GM19463 (cell line): ENCODE measurements at regions not wholly inside any gene's neighbourhood (a gene's known extent, or its start where the extent isn't known, plus 50 kb on each side); places are given as distances from the start of the nearest gene placed in this dataset.

Experiments
- ATAC-seq: cut with Tn5 transposase; IDR thresholded peaks from one replicate; pipeline ENCODE4 v1.9.1; 2021; ENCODE audit warnings: mild to moderate bottlenecking, moderate library complexity; ENCODE audit not compliant: unreplicated experiment

DNA sequence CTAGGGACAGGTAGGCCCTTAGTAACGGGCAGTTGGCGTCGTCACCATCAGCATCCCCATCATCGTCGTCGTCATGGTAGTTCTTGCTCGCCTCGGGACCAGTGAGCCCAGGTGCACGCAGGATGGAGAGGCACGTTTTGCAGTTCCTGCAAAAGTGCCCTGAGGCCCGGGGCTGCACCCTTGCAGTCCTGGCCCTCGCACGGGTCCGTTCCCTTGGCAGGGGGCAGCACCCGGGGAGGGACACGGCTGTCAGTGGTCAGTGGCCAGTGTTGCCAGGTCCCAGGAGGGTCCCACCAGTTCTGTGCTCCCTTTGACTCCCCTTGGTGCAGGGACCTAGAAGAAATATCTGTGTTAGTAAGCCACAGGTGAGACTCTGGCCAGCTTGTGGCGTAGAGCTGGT is 243.9 kb upstream of the CIBAR2 start:
- ATAC-seq, result no peak

- ATAC-seq, result no peak
Observed at GRCh38 chr16:85357323-85357722, 245.1 kb upstream of the CIBAR2 start.

DNA sequence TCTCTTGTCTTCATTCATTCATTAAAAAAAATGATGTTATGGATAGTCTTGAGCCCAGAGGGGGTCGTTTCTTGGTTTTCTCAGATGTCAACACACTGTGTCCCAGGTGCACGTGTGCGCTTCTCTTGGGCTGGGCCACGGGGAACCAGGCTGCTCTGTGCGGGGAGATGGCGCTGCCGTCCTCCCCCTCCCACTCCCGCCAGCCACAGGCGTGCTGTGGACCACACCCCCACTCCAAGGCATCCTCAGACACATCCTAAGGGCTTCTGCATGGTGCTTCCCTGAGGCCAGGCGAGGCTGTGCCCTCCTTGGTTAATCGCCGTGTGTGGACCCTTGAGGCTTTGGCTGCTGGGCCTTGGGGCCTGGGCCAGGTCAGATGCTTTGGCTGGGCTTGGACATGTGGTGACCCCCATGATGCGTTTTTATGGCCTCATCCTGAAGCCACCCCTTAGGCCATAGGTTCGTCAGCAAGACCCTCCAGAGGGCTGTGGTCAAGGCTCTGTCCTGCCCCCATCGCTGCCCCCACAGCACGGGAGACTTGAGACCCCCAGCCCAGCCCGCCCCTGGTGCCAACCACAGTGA is 245.7 kb upstream of the CIBAR2 start:
- no peak for ATAC-seq

- no peak for ATAC-seq
Observed at GRCh38 chr16:85358704-85359146, 246.5 kb upstream of the CIBAR2 start.

DNA sequence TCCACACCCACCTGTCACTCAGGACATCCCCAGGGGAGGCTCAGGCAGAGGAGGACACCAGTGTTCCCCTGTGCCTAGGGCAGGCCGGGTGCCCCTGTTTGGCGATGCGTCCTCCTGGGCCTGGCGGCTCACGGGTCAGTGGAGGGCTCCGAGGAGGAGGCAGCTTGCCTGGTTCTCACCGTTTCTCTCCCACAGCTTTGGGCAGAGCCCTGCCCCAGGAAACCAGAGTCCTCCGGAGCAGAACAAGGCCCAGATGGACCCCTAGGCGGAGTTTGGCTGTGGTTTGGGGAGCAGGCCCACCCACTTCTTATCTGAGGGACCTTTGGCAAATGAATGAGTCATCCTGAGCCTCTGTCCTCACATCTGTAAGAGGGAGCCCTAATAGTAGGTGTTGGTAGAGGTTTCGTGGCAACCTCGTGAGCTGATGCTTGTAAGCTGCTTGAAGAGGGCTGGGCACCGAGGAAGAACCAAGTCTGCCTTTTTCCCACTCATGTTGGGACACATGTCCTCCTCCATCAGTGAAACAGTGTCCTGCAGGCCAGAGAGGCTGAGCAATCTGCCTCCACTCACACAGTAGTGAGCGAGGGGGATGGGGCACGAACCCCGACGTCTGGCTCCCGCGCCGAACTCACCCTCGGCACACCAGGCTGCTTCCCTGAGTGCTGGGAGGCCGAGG is 247.0 kb upstream of the CIBAR2 start:
- ATAC-seq, result no peak

DNA sequence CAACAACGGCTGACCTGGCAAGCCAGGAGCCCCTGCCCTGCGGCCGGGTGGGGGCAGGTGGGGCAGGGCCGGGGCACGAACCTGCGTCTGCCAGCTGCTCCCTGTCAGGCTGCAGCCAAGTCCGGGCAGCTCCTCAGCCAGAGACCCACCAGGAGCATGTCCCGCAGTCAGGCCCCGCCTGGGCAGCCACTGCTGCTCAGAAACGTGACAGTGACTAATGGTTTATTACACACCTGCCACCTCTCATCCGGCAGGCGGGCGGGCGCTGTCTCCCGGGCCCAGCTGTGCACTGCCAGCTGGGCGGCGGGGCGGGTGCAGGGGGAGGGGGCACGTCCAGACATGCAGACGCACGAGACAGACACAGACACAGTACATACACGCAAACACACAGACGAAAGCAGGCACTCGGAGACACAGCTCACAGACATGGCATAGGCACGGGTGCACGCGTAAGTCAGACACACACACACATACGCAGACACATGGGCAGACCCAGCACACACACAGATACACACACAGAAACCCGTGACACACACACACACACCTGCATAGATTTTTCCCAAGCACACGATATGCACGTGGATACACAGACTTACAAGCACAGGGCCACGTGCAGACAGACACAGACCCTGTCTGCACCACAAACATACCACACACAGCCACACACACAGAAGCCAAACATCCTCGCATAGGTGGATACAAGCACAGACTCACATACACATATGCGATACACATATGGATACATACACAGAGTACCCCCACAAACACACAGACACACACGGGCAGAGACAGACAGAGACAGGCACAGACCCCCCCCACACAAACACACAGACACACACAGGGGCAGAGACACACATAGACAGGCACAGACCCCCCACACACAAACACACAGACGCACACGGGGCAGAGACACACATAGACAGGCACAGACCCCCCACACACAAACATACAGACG is 248.3 kb upstream of the CIBAR2 start:
- no peak for ATAC-seq

DNA sequence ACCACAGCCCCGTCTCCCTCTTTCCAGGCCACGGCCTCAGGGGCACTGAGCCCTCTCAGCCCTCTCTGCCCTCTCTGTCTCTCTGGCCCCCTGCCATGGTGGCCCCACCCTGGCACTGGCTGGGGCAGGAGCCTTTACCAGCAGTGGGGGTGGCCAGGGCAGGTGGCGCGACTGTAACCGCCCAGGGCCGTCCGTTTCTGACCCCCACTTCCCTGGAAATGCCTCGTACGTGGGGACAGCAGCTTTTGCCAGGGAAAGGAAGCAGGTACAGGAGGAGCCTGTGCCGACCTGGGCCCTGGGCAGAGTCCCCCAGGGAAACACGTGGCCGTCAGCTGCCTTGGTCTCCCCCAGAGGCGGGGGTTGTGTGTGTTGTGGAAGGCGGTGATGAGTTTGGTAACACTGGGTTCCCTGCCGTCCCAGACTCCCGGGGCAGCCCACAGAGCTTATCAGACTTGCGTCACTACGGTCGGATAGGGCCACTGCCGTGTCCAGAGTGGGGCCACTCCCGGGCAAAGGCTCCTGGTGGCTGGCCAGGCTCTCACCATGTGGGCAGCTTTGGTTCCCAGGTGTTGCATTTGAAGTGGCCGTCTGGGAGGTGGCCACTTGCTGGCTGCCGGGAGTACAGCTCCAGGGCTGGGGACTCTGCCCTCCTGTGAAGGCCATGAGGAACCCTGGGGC is 249.3 kb upstream of the CIBAR2 start:
- ATAC-seq, result no peak

GRCh38 chr16:85362443-85362842 is 250.2 kb upstream of the CIBAR2 start:
- no peak for ATAC-seq

DNA sequence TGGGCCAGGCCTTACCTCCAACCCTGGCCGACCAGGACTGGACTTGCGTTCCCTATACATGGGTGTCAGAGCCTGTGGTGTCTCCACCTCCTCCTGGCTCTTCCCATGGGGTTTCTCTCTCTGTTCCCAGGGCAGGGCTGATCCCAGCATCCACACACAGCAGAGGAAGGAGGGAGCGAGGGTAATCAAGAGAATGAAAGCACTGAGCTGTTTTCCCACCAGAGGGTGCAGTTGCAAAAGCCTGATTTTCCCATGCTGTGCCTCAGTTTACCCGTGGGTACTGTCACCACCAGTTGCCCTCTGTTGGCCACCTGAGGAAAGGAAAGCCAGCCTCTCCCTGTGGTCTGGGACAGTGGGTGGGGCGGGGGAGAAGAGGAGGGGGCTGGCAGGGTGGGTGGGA is 249.7 kb upstream of the GSE1 start:
- ATAC-seq, result no peak

DNA sequence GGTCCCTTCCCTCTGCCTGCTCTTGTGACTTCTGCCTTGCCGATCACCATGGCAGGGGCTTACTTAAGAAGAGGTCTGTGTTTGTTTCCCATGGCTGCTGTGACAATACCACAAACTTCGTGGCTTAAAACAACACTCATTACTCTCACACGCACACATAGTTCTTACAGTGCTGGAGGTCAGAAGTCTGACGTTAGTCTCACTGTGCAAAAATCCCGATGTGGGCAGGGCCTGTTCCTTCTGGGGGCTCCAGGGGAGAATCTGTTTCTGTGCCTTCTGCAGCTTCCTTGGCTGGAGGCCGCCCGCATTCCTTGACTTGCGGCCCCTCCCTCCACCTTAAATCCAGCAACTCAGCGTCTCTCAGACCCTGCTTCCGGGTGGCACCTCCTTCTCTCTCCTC is 249.2 kb upstream of the GSE1 start:
- no peak for ATAC-seq

- ATAC-seq, result no peak
Observed at GRCh38 chr16:85364323-85365040, 248.6 kb upstream of the GSE1 start.

DNA sequence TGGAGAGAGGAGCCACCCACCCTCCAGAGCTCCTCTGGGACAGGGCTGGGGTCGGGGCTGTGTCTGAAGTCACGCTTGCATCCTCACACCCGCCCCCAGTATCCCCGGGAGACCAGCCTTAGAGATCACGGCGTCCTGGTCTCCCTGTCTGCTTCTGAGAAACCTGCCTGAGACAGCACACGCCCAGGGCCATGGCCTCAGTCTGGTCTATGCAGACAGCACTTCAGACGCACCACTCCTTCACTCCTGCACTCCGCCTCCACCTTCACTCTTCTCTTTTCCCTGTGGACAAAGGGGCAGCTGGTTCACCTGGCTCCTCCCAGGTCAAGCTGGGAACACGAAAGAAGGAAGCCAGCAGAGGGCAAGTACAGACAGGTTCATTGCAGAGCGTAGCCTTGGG is 248.0 kb upstream of the GSE1 start:
- ATAC-seq, result no peak

- no peak for ATAC-seq
Observed at GRCh38 chr16:85366031-85366763, 246.9 kb upstream of the GSE1 start.

GRCh38 chr16:85367485-85367884 is 245.6 kb upstream of the GSE1 start:
- ATAC-seq, result no peak

GRCh38 chr16:85369060-85369459 is 244.1 kb upstream of the GSE1 start:
- no peak for ATAC-seq

DNA sequence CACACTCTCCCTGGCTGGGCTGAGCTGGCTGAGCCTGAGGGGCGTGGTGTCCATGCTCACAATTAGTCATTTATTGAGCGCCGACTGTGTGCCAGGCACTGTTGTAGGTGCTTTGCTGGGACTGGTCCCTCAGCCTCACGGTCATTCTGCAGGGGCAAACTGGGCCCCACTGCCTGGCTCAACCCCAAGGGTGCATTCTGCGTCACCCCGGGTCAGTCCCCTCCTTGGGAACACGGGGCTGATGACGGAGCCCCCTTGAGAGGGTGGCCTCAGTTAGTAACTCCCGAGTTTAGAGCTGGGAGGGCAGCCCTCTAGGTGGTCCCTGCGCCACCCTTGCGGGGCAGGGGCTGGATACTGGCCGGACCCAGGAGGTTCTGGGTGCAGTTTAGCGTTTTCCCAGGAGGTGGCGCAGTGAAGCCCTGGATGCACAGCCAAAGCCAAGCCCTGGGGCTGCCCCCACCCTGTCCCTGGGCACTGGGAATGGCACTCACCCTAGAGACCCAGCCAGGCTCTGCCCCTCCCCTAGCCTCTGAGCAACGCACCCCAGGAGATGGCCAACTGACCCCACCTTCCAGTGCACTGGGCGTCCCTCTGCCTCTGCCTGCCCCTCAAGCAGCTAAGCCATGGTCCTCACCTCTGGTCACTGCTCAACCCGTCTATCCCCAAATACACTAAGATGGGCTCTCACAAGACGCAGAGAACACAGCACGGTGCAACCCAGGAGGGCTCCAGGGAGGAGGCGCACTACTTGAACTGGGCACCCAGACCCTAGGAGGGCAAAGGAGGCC is 243.2 kb upstream of the GSE1 start:
- ATAC-seq, result no peak

DNA sequence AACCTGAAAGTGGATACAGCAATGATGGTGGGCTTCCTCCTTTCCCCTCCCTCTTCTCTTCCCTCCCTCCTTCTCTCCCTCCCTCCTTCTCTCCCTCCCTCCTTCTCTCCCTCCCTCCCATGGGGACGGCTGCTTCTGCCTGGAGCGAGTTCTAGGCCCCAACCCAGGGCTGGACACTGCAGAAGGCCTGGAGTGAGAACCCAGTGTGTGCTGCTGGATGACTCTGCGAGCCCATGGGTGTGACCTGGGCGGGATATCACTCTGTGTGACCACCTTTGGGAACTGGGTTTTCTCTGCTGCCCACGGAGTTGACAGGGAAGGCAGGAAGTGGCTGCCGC is 242.6 kb upstream of the GSE1 start:
- ATAC-seq, result no peak

DNA sequence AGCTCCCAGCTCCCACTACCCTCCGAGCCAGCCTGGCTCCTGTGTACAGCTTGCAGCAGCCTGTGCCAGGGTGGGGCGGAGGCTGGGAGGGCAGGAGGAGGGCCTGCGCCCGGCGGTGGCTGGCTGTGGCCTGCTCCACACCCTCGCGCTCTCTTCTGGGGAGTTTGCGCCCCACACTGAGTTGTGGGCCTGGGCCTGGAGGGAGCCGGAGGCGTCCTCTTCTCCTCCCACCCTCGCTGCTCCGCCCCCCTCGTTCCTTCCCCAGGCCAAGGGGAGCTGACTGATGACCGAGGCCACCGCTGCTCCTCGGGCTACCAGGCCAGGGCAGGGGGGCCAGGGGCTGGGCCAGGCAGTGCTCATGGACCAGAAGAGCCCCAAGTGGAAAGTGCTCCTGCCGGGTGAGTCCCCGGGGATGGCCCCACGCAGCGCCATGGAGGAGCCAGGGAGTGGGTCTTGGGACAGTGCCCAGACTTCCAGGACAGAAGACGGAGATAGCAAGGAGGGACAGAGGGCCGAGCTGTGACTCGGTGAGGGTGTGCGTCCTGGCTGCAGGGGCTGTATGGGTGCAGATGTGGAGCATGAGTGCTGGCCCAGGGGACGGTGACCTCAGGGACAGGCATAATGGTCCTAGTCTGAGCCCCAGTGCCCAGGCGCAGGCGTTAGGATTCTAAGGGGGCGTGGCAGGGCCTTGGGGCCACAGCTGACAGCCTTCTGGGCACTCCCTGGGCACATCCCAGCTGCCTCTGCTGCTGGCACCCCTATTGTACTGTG is 242.1 kb upstream of the GSE1 start:
- no peak for ATAC-seq

- ATAC-seq, result no peak
Observed at GRCh38 chr16:85371948-85372347, 241.2 kb upstream of the GSE1 start.
